OCI-LY1 (cell line): ENCODE measurements at regions not wholly inside any gene's neighbourhood (a gene's known extent, or its start where the extent isn't known, plus 50 kb on each side); places are given as distances from the start of the nearest gene placed in this dataset.

Experiments used
- H2AFZ ChIP-seq: fragments of 200-600 bp; sonication (generic), shearing (Covaris generic); 2 replicates; pipeline ENCODE4 v1.6.0; 2014; ENCODE audit warnings: antibody characterized with exemption, mild to moderate bottlenecking, low read length
- H3F3A ChIP-seq: fragments of 200-600 bp; sonication (generic), shearing (Covaris generic); 2 replicates; pipeline ENCODE4 v1.6.0; 2014; ENCODE audit warnings: mild to moderate bottlenecking, antibody characterized with exemption, low read length, moderate library complexity; ENCODE audit not compliant: insufficient read depth
- H3K27ac ChIP-seq: fragments of 200-600 bp; sonication (generic); 2 replicates; pipeline ENCODE4 v1.5.1; 2014; ENCODE audit warnings: low read length, mixed run types, mild to moderate bottlenecking, low read depth; ENCODE audit not compliant: poor library complexity, severe bottlenecking
- H3K27me3 ChIP-seq: fragments of 200-600 bp; sonication (generic); 2 replicates; pipeline ENCODE4 v1.6.0; 2014; ENCODE audit warnings: antibody characterized with exemption, mild to moderate bottlenecking, low read length, moderate library complexity; ENCODE audit not compliant: insufficient read depth
- H3K36me3 ChIP-seq: fragments of 200-600 bp; sonication (generic); 2 replicates; pipeline ENCODE4 v1.6.1; 2014; ENCODE audit warnings: mild to moderate bottlenecking, antibody characterized with exemption, low read length, moderate library complexity, mixed read lengths; ENCODE audit not compliant: insufficient read depth
- H3K4me1 ChIP-seq: fragments of 200-600 bp; sonication (generic); 2 replicates; pipeline ENCODE4 v1.5.1; 2014; ENCODE audit warnings: mild to moderate bottlenecking, low read length, moderate library complexity; ENCODE audit not compliant: insufficient read depth, severe bottlenecking
- H3K4me2 ChIP-seq: fragments of 200-600 bp; sonication (generic), shearing (Covaris generic); 2 replicates; pipeline ENCODE4 v1.6.1; 2014; ENCODE audit warnings: low read length
- H3K4me3 ChIP-seq: fragments of 200-600 bp; sonication (generic); 2 replicates; pipeline ENCODE4 v1.5.1; 2014; ENCODE audit warnings: low read length, low read depth, mild to moderate bottlenecking, mixed read lengths; ENCODE audit not compliant: poor library complexity, severe bottlenecking
- H3K79me2 ChIP-seq: fragments of 200-600 bp; shearing (Covaris generic); 2 replicates; pipeline ENCODE4 v1.6.1; 2016; ENCODE audit warnings: mixed run types, low read length, mixed read lengths; ENCODE audit not compliant: insufficient read depth
- H3K9ac ChIP-seq: fragments of 200-600 bp; sonication (generic), shearing (Covaris generic); 2 replicates; pipeline ENCODE4 v1.6.1; 2014; ENCODE audit warnings: mild to moderate bottlenecking, low read length, mixed read lengths
- H3K9me2 ChIP-seq: fragments of 200-600 bp; sonication (generic), shearing (Covaris generic); 2 replicates; pipeline ENCODE4 v1.6.1; 2014; ENCODE audit warnings: low read depth, mild to moderate bottlenecking, low read length, mixed read lengths
- H3K9me3 ChIP-seq: fragments of 200-600 bp; shearing (Covaris generic); 2 replicates; pipeline ENCODE4 v1.6.1; 2014; ENCODE audit warnings: low read length, mixed read lengths
- H4K20me1 ChIP-seq: fragments of 200-600 bp; sonication (generic), shearing (Covaris generic); 2 replicates; pipeline ENCODE4 v1.6.0; 2016; ENCODE audit warnings: mild to moderate bottlenecking, low read length; ENCODE audit not compliant: insufficient read depth
- CTCF ChIP-seq: fragments of 200-600 bp; sonication (generic), shearing (Covaris generic); IDR thresholded peaks from 2 replicates; pipeline ENCODE4 v1.5.1; 2017; ENCODE audit warnings: mild to moderate bottlenecking, antibody characterized with exemption, low read length, moderate library complexity, mixed read lengths
- EZH2 ChIP-seq: fragments of 200-600 bp; sonication (generic), shearing (Covaris generic); IDR thresholded peaks from 2 replicates; pipeline ENCODE4 v1.8.0; 2017; ENCODE audit warnings: borderline replicate concordance, mixed run types, mild to moderate bottlenecking, antibody characterized with exemption, low read length, moderate library complexity, mixed read lengths

DNA sequence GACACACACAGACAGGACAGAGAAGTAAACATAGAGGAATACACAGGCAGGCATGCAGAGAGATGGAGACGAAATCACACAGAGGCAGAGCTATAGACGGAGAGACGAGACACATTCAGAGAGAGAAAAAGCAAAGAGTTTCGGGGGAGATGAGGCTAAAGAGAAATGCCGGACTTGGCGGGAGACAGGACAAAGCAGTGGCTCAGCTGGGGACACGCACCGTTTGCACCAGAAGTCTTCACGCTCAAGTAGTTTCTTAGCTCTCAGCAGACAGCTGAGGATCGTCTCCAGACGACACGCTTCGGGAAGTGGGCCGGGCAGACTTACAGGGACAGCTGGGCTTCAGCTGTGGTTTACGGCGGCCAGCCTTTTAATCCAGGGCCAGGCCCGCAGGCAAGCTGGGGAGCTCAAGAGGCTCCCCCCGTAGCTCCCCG, 56.2 kb upstream of the DLG1 start:
- H3K9me2 ChIP-seq: no peaks in the 10 kb centered on the region
- H3K79me2 ChIP-seq: no peaks in the 10 kb centered on the region
- no peak overlapping the region for H3K9ac ChIP-seq
- H3K9me3 ChIP-seq: no peaks in the 10 kb centered on the region
- H3K4me2 ChIP-seq: peak overlapping the region; percentile 1; the same call in 1 of the 2 replicates
- H3K36me3 ChIP-seq: no peaks in the 10 kb centered on the region
- peaks cover 11% of the 10 kb centered on the region for H3K4me1 ChIP-seq
- TF ChIP-seq EZH2: no peak
- TF ChIP-seq CTCF: no peak
- H4K20me1 ChIP-seq: no peaks in the 10 kb centered on the region
- no peak overlapping the region for H2AFZ ChIP-seq
- peaks cover 26% of the 10 kb centered on the region for H3K27me3 ChIP-seq
- H3K27ac ChIP-seq: no peak overlapping the region
- H3F3A ChIP-seq: no peaks in the 10 kb centered on the region
- no peak overlapping the region for H3K4me3 ChIP-seq

GRCh38 chr3:197353867-197354567, 55.6 kb upstream of the DLG1 start:
- no peak overlapping the region for H2AFZ ChIP-seq
- no peaks in the 10 kb centered on the region for H4K20me1 ChIP-seq
- no peak overlapping the region for H3K4me3 ChIP-seq
- no peaks in the 10 kb centered on the region for H3F3A ChIP-seq
- peak overlapping the region; percentile 1; the same call in 1 of the 2 replicates for H3K4me2 ChIP-seq
- no peaks in the 10 kb centered on the region for H3K9me2 ChIP-seq
- no peaks in the 10 kb centered on the region for H3K9me3 ChIP-seq
- H3K4me1 ChIP-seq: peaks cover 11% of the 10 kb centered on the region
- no peak overlapping the region for H3K9ac ChIP-seq
- H3K27ac ChIP-seq: no peak overlapping the region
- TF ChIP-seq EZH2 (no peak), CTCF (no peak)
- H3K36me3 ChIP-seq: no peaks in the 10 kb centered on the region
- no peaks in the 10 kb centered on the region for H3K79me2 ChIP-seq
- H3K27me3 ChIP-seq: peaks cover 26% of the 10 kb centered on the region

DNA sequence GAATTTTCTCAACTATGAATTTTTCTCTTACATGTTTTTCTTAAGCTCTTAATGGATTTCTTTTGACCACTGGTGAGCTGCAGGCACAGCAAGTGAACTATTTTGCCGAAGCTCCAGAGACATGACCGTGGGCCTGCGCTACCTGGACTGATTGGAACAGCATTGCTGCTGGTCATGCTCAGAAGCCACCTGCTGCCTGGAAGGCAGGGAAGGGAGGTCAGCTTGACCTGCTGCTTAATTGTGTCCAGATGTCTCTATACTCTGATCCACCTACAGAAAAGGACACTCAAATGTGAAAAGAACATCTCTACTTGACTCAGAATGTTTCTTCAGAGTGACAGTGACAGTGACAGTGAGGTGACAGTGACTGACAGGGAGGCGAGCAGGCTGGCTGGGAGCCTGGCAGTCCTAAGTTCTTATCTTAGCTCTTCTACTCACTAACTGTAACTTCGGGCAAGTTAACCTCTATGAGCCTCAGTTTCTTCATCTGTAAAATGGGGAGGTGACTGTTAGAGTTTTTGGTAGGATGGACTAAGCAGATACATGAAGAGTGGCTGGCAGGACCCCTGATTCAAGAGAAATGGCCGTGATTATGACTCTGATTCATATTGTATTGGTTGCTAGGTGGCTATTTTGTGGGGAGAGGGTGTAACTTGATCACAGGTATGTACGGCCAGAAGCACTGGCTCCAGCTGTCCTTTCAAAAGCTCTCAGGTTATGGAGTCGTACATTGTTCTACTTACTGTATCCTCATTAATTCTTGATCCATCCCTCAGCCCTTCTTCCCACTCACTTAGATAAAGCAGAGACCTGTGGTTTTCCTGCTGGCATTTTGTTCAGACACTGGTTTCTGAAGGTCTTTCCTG, 54.8 kb upstream of the DLG1 start:
- Histone ChIP-seq H3K9ac (no peak overlapping the region), H3F3A (no peaks in the 10 kb centered on the region), H3K27me3 (peaks cover 22% of the 10 kb centered on the region), H3K27ac (no peak overlapping the region), H3K4me2 (no peak overlapping the region), H3K9me3 (no peaks in the 10 kb centered on the region), H4K20me1 (no peaks in the 10 kb centered on the region), H3K4me3 (no peak overlapping the region), H3K4me1 (peaks cover 11% of the 10 kb centered on the region), H3K79me2 (no peaks in the 10 kb centered on the region), H2AFZ (no peak overlapping the region), H3K9me2 (no peaks in the 10 kb centered on the region), H3K36me3 (no peaks in the 10 kb centered on the region)
- TF ChIP-seq CTCF (no peak), EZH2 (no peak)
